RWPE2 (cell line): ENCODE measurements at regions not wholly inside any gene's neighbourhood (a gene's known extent, or its start where the extent isn't known, plus 50 kb on each side); places are given as distances from the start of the nearest gene placed in this dataset.

ENCODE experiments used
- ATAC-seq: fragments of 200-7000 bp; cut with Tn5 transposase; 3 replicates; pipeline ENCODE4 v1.9.1; 2021; ENCODE audit warnings: low read depth
- DNase-seq: peaks from one replicate; pipeline ENCODE4 v3.0.0-alpha.2; 2020; ENCODE audit warnings: low spot score
- H3K27ac ChIP-seq: fragments of 450-650 bp; 2 replicates; pipeline ENCODE4 v1.5.1; 2017; ENCODE audit warnings: mild to moderate bottlenecking; ENCODE audit not compliant: poor library complexity, severe bottlenecking
- H3K27me3 ChIP-seq: fragments of 250-450 bp; sonication (Bioruptor Pico); 2 replicates; pipeline ENCODE4 v1.5.1; 2021; ENCODE audit warnings: mild to moderate bottlenecking, moderate library complexity; ENCODE audit not compliant: insufficient read depth, poor library complexity, severe bottlenecking
- H3K36me3 ChIP-seq: fragments of 250-450 bp; sonication (Bioruptor Pico); 2 replicates; pipeline ENCODE4 v1.5.1; 2020; ENCODE audit warnings: low read depth, mild to moderate bottlenecking, moderate library complexity
- H3K4me1 ChIP-seq: fragments of 250-450 bp; sonication (Bioruptor Pico); 2 replicates; pipeline ENCODE4 v1.5.1; 2021; ENCODE audit warnings: mild to moderate bottlenecking, moderate library complexity; ENCODE audit not compliant: insufficient read depth, poor library complexity, severe bottlenecking
- H3K4me3 ChIP-seq: fragments of 250-450 bp; sonication (Bioruptor Pico); 2 replicates; pipeline ENCODE4 v1.5.1; 2021; ENCODE audit warnings: mild to moderate bottlenecking, moderate library complexity; ENCODE audit not compliant: severe bottlenecking
- H3K9me3 ChIP-seq: fragments of 250-450 bp; sonication (Bioruptor Pico); 2 replicates; pipeline ENCODE4 v1.5.1; 2021; ENCODE audit warnings: mild to moderate bottlenecking, moderate library complexity; ENCODE audit not compliant: severe bottlenecking
- CTCF ChIP-seq: fragments of 450-650 bp; IDR thresholded peaks from one replicate; pipeline ENCODE4 v1.5.1; 2017; ENCODE audit warnings: mild to moderate bottlenecking, moderate library complexity; ENCODE audit not compliant: poor library complexity, severe bottlenecking

- Histone ChIP-seq H3K4me1 (no peaks in the 10 kb centered on the region), H3K9me3 (no peaks in the 10 kb centered on the region), H3K4me3 (no peak overlapping the region), H3K36me3 (no peaks in the 10 kb centered on the region), H3K27ac (no peak overlapping the region), H3K27me3 (peaks cover 7% of the 10 kb centered on the region)
- no peak for TF ChIP-seq CTCF
- ATAC-seq (no peak), DNase-seq (no peak)
Observed at GRCh38 chr9:99282406-99282805, 60.3 kb downstream of the SEC61B start.

- no peak for DNase-seq
- H3K27ac ChIP-seq = no peak overlapping the region
- TF ChIP-seq CTCF = no peak
- H3K36me3 ChIP-seq = no peaks in the 10 kb centered on the region
- H3K4me1 ChIP-seq = no peaks in the 10 kb centered on the region
- H3K27me3 ChIP-seq = peaks cover 7% of the 10 kb centered on the region
- no peak overlapping the region for H3K4me3 ChIP-seq
- H3K9me3 ChIP-seq = no peaks in the 10 kb centered on the region
- no peak for ATAC-seq
Observed at GRCh38 chr9:99285965-99286364, 63.9 kb downstream of the SEC61B start.

GRCh38 chr9:99286536-99286935 lies 64.5 kb downstream of the SEC61B start:
- DNase-seq = no peak
- H3K36me3 ChIP-seq = no peaks in the 10 kb centered on the region
- H3K27ac ChIP-seq = no peak overlapping the region
- no peaks in the 10 kb centered on the region for H3K9me3 ChIP-seq
- peaks cover 7% of the 10 kb centered on the region for H3K27me3 ChIP-seq
- ATAC-seq = no peak
- no peak overlapping the region for H3K4me3 ChIP-seq
- no peaks in the 10 kb centered on the region for H3K4me1 ChIP-seq
- no peak for TF ChIP-seq CTCF

GRCh38 chr9:99287641-99288040 lies 65.6 kb downstream of the SEC61B start:
- ATAC-seq (no peak), DNase-seq (no peak)
- TF ChIP-seq CTCF = no peak

GRCh38 chr9:99288830-99289229 lies 66.7 kb downstream of the SEC61B start:
- DNase-seq = no peak
- Histone ChIP-seq H3K27ac (no peak overlapping the region), H3K9me3 (no peaks in the 10 kb centered on the region), H3K4me3 (no peak overlapping the region), H3K4me1 (no peaks in the 10 kb centered on the region), H3K27me3 (no peaks in the 10 kb centered on the region), H3K36me3 (no peaks in the 10 kb centered on the region)
- no peak for ATAC-seq
- TF ChIP-seq CTCF = no peak

More at GRCh38 chr9:99287641-99288040, 65.6 kb downstream of the SEC61B start:
- no peaks in the 10 kb centered on the region for H3K36me3 ChIP-seq
- H3K27ac ChIP-seq = no peak overlapping the region
- no peaks in the 10 kb centered on the region for H3K4me1 ChIP-seq
- H3K27me3 ChIP-seq = peaks cover 2% of the 10 kb centered on the region
- H3K9me3 ChIP-seq = no peaks in the 10 kb centered on the region
- no peak overlapping the region for H3K4me3 ChIP-seq
